ENCODE measurements at regions not wholly inside any gene's neighbourhood (a gene's known extent, or its start where the extent isn't known, plus 50 kb on each side); places are given as distances from the start of the nearest gene placed in this dataset.

DNA sequence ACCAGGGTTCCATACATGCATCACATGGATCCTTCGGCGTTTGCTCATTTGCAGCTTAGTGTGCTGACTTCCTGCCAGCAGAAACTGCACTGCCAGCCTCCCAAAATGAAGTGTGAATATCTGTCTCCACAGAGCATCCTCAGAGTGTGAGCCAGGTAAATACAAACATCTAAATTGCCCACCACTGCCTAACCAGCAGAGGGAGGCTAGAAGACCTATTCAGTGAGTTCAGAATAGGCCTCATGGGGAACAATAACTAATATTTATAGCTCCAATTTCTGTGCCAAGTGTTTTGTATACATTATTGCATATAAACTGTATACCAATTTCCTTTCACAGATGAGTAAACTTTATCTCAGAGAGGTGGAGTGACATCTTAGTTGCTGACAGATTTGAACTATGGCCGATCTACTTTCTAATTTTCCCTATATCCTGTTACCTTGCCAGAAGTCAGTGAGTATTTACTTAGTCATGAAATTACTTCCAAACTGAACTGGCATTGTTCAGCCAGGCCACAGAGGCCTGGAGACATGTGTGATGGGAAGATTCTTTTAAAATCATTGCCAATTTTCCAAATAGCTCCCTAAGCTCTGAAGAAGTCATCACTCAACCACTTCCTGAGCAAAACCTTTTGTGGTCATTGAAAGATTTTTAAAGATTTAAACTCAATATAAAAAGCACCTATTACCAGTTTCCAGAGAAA, 926.5 kb upstream of the GHITM start:
- no peaks in the 10 kb centered on the region for H3K36me3 ChIP-seq
- no peak overlapping the region for H3K27ac ChIP-seq
- H3K4me3 ChIP-seq, result no peak overlapping the region
- DNase-seq, result no peak
- TF ChIP-seq POLR2AphosphoS5 (IDR thresholded peaks at IDR 0.05) (no peak), POLR2A (IDR thresholded peaks at IDR 0.05) (no peak), EP300 (IDR thresholded peaks at IDR 0.05) (no peak)
- H3K9me3 ChIP-seq, result no peaks in the 10 kb centered on the region
- intact Hi-C loops (cut with DNase I; ENCODE audit: low total_unique reads), result no loop called here
- no peaks in the 10 kb centered on the region for H3K4me1 ChIP-seq
- WGBS, 5 donors, result 68 to 73% (median 69%) methylated on average over 3 of the region's 3 CpGs
- no peaks in the 10 kb centered on the region for H3K27me3 ChIP-seq

DNA sequence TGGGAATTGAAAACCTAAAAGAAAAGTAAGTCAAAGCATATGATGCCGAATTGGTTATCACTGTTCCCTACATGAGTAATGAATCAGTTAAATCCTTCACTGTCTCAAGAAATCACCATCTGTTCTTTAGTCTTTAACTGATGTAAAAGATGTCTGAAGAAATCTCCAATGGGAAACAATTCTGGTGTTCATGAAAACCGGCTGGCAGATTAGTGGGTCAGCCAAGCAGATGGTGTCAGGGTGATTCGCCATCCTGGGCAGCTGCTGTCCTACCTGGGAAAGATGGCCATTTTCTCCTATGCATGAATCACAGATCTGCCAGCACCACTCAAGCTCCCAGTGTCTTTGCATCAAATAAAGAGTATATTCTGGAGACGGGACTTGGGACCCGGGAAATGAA, 925.2 kb upstream of the GHITM start:
- no peaks in the 10 kb centered on the region for H3K27me3 ChIP-seq
- H3K27ac ChIP-seq, result no peak overlapping the region
- 77 to 92% (median 88%) methylated on average over 5 of the region's 5 CpGs for WGBS, 5 donors
- H3K36me3 ChIP-seq, result no peaks in the 10 kb centered on the region
- no peak for TF ChIP-seq POLR2AphosphoS5 (IDR thresholded peaks at IDR 0.05)
- no peak for TF ChIP-seq EP300 (IDR thresholded peaks at IDR 0.05)
- no peak for TF ChIP-seq POLR2A (IDR thresholded peaks at IDR 0.05)
- TF ChIP-seq, protein P1, sequence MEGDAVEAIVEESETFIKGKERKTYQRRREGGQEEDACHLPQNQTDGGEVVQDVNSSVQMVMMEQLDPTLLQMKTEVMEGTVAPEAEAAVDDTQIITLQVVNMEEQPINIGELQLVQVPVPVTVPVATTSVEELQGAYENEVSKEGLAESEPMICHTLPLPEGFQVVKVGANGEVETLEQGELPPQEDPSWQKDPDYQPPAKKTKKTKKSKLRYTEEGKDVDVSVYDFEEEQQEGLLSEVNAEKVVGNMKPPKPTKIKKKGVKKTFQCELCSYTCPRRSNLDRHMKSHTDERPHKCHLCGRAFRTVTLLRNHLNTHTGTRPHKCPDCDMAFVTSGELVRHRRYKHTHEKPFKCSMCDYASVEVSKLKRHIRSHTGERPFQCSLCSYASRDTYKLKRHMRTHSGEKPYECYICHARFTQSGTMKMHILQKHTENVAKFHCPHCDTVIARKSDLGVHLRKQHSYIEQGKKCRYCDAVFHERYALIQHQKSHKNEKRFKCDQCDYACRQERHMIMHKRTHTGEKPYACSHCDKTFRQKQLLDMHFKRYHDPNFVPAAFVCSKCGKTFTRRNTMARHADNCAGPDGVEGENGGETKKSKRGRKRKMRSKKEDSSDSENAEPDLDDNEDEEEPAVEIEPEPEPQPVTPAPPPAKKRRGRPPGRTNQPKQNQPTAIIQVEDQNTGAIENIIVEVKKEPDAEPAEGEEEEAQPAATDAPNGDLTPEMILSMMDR (IDR thresholded peaks at IDR 0.05), result no peak
- no peaks in the 10 kb centered on the region for H3K9me3 ChIP-seq
- intact Hi-C loops (cut with DNase I; ENCODE audit: low total_unique reads), result no loop called here
- no peak overlapping the region for H3K4me3 ChIP-seq
- DNase-seq, result no peak
- no peaks in the 10 kb centered on the region for H3K4me1 ChIP-seq

DNA sequence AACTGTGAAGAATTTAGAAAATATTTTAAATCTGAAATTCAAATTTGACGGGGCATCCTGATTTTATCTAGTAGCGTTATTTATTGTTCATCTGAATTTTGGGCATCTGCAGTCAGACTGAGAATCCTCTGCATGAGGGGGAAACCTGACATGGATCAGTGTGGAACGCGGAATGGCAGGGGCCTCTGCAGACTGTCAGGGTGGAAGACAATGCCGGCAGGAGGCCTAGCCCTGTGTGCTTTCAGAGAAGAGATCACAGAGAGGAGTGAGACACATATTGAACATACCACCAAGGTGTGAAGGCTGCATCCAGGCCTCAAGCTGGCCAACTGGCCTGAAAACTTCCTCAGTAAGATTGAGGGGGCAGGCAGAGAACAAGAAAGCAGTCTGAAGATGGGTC, 921.1 kb upstream of the GHITM start:
- Histone ChIP-seq H3K27ac (no peak overlapping the region), H3K9me3 (no peaks in the 10 kb centered on the region), H3K4me1 (no peaks in the 10 kb centered on the region), H3K36me3 (no peaks in the 10 kb centered on the region), H3K4me3 (no peak overlapping the region), H3K27me3 (no peaks in the 10 kb centered on the region)
- TF ChIP-seq POLR2AphosphoS5 (IDR thresholded peaks at IDR 0.05) (no peak), EP300 (IDR thresholded peaks at IDR 0.05) (no peak), POLR2A (IDR thresholded peaks at IDR 0.05) (no peak)
- TF ChIP-seq, protein P1 (IDR thresholded peaks at IDR 0.05), result no peak
- DNase-seq, result no peak
- intact Hi-C loops (cut with DNase I; ENCODE audit: low total_unique reads), result no loop called here
- WGBS, 5 donors, result 63 to 95% (median 74%) methylated on average over 5 of the region's 5 CpGs

DNA sequence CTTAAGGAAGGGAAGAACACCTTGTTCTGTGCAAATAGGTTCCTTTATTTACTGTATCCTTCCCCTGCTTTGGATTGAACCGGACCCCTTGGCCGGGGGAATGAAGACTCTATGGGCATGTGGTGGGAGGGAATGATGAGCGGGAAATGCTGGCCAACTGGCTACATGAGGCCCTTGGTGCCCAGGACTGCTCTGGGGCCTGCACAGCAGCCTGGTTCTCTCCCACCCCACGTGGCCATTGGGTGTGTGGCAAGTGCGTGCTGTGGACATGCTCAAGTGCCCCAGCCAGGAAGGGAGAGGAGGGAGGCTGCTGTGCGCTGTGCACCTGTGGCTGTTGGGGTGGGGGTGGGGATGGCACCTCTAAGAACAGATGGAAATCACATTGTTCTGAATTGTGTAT, 917.0 kb upstream of the GHITM start:
- 58 to 94% (median 87%) methylated on average over 5 to 6 of the region's 6 CpGs for WGBS, 5 donors
- Histone ChIP-seq H3K9me3 (no peaks in the 10 kb centered on the region), H3K27ac (no peak overlapping the region), H3K4me1 (no peaks in the 10 kb centered on the region), H3K36me3 (no peaks in the 10 kb centered on the region), H3K27me3 (no peaks in the 10 kb centered on the region), H3K4me3 (no peak overlapping the region)
- TF ChIP-seq EP300 (IDR thresholded peaks at IDR 0.05) (no peak), POLR2A (IDR thresholded peaks at IDR 0.05) (no peak), POLR2AphosphoS5 (IDR thresholded peaks at IDR 0.05) (no peak)
- TF ChIP-seq, protein P1 (IDR thresholded peaks at IDR 0.05), result no peak
- intact Hi-C loops (cut with DNase I; ENCODE audit: low total_unique reads), result no loop called here
- DNase-seq, result no peak
